Pancreas (tissue), 10 donors: ENCODE measurements at regions not wholly inside any gene's neighbourhood (a gene's known extent, or its start where the extent isn't known, plus 50 kb on each side); places are given as distances from the start of the nearest gene placed in this dataset.

Source experiments
- ATAC-seq, 4 donors: fragments of 200-7000 bp; cut with Tn5 transposase; one replicate each; pipeline versions ENCODE4 v1.8.0 to v1.9.1; 2020; ENCODE audit warnings: mild to moderate bottlenecking in 4 of 4, moderate library complexity in 4 of 4
- DNase-seq, 6 donors: peaks; one replicate each; pipeline ENCODE4 v3.0.0-alpha.2; 2020
- FAIRE-seq: peaks from 2 replicates; lab custom pipeline; 2012; peaks lifted over from hg19 to GRCh38; lab: Jason Lieb, UNC
- H3K27ac ChIP-seq, 4 donors: fragments of 200-600 bp; sonication (generic); 1 replicate in 3 of 4; 2 replicates in 1 of 4; pipeline versions ENCODE4 v1.5.0 to v1.8.0; 2020
- H3K27me3 ChIP-seq, 4 donors: fragments of 200-600 bp; one replicate each; pipeline ENCODE4 v1.8.0; 2021
- H3K36me3 ChIP-seq, 3 donors: fragments of 200-600 bp; sonication (generic) in 1 of 3; one replicate each; pipeline versions ENCODE4 v1.5.0 to v1.8.0; 2020 to 2021
- H3K4me1 ChIP-seq, 3 donors: fragments of 200-600 bp; one replicate each; pipeline ENCODE4 v1.8.0; 2021
- H3K4me3 ChIP-seq, 4 donors: fragments of 200-600 bp; sonication (generic) in 2 of 4; one replicate each; pipeline versions ENCODE4 v1.5.0 to v1.8.0; 2020 to 2021
- H3K9me3 ChIP-seq, 4 donors: fragments of 200-600 bp; one replicate each; pipeline ENCODE4 v1.8.0; 2021
- CTCF ChIP-seq, 4 donors: fragments of 200-600 bp; sonication (generic) in 3 of 4; IDR thresholded peaks; one replicate each; pipeline versions ENCODE4 v1.5.0 to v1.8.0; 2021; ENCODE audit warnings: antibody characterized with exemption in 4 of 4
- WGBS, 2 donors: extraction: QIAGEN DNeasy Blood & Tissue Kit; methylation state at CpG; one replicate each; pipeline ENCODE4 v1.1.7; 2013; 5-methylcytosine and 5-hydroxymethylcytosine counted together
- intact Hi-C, 3 donors: fragments of 100-400 bp; cut with DNase I; formaldehyde crosslinking; loops; one replicate each; pipeline versions ENCODE4 v1.11.1 to v1.14.2; 2022
- donor health status: healthy with polysubstance abuse.
- donor health status: DM: no; HTN: no; CAD: no; lungs with moderate emphysema.
- donor health status: DM: no; HTN: no; CAD: no.
- donor health status: control.
- donor health status: control.
- donor health status: Bipolar disorder and iron deficiency.
- donor health status: DM: yes; HTN: yes; CAD: no.
- donor health status: DM: no; HTN: no; CAD: no.
- donor health status: DM: no; HTN: no; CAD: no.
- donor health status: DM: yes; HTN: yes; CAD: no.

- no peaks in the 10 kb centered on the region for H3K9me3 ChIP-seq
- DNase-seq (no peak), ATAC-seq (no peak), FAIRE-seq (no peak)
- no peaks in the 10 kb centered on the region for H3K36me3 ChIP-seq
- H3K4me1 ChIP-seq, result no peaks in the 10 kb centered on the region
- H3K27me3 ChIP-seq, result no peaks in the 10 kb centered on the region
- no peak overlapping the region for H3K27ac ChIP-seq
- 16 to 17% methylated on average over 4 of the region's 4 CpGs for WGBS, 2 donors
- no peak overlapping the region for H3K4me3 ChIP-seq
- intact Hi-C loops, result no loop called here
- TF ChIP-seq CTCF (IDR thresholded peaks at IDR 0.05), result no peak
These were observed 130.3 kb upstream of the MTAP start for GRCh38 chr9:21672140-21672539.

GRCh38 chr9:21672761-21673160, 129.7 kb upstream of the MTAP start:
- no peaks in the 10 kb centered on the region for H3K9me3 ChIP-seq
- no peak for ATAC-seq
- H3K4me1 ChIP-seq, result no peaks in the 10 kb centered on the region
- FAIRE-seq, result no peak
- TF ChIP-seq CTCF (IDR thresholded peaks at IDR 0.05), result no peak
- H3K27me3 ChIP-seq, result no peaks in the 10 kb centered on the region
- H3K36me3 ChIP-seq, result no peaks in the 10 kb centered on the region
- DNase-seq, result no peak
- H3K27ac ChIP-seq, result no peak overlapping the region
- no peak overlapping the region for H3K4me3 ChIP-seq
- intact Hi-C loops, result no loop called here
- 60 to 76% methylated on average over 1 of the region's 1 CpG for WGBS, 2 donors

- no peak for DNase-seq
- Histone ChIP-seq H3K4me1 (no peaks in the 10 kb centered on the region), H3K36me3 (no peaks in the 10 kb centered on the region), H3K27me3 (peaks cover 0 to 9% (median 0%) of the 10 kb centered on the region in 4 donors), H3K9me3 (no peaks in the 10 kb centered on the region), H3K4me3 (no peak overlapping the region), H3K27ac (no peak overlapping the region)
- intact Hi-C loops, result no loop called here
- FAIRE-seq, result no peak
- TF ChIP-seq CTCF (IDR thresholded peaks at IDR 0.05), result no peak
- ATAC-seq, result no peak
- 40 to 43% methylated on average over 1 of the region's 1 CpG for WGBS, 2 donors
These were observed 127.5 kb upstream of the MTAP start for GRCh38 chr9:21674894-21675293.

- Histone ChIP-seq H3K27me3 (peaks cover 0 to 9% (median 0%) of the 10 kb centered on the region in 4 donors), H3K4me3 (no peak overlapping the region), H3K4me1 (no peaks in the 10 kb centered on the region), H3K9me3 (no peaks in the 10 kb centered on the region), H3K36me3 (no peaks in the 10 kb centered on the region), H3K27ac (no peak overlapping the region)
- intact Hi-C loops, result no loop called here
- DNase-seq (no peak), FAIRE-seq (no peak), ATAC-seq (no peak)
- WGBS, 2 donors, result 56 to 75% methylated on average over 1 of the region's 1 CpG
- no peak for TF ChIP-seq CTCF (IDR thresholded peaks at IDR 0.05)
These were observed 125.0 kb upstream of the MTAP start for GRCh38 chr9:21677387-21677786.

- H3K9me3 ChIP-seq, result no peaks in the 10 kb centered on the region
- 27 to 36% methylated on average over 3 of the region's 3 CpGs for WGBS, 2 donors
- no peaks in the 10 kb centered on the region for H3K4me1 ChIP-seq
- no peak for TF ChIP-seq CTCF (IDR thresholded peaks at IDR 0.05)
- intact Hi-C loops, result no loop called here
- FAIRE-seq (no peak), DNase-seq (no peak), ATAC-seq (no peak)
- H3K27me3 ChIP-seq, result peaks cover 0 to 9% (median 0%) of the 10 kb centered on the region in 4 donors
- no peaks in the 10 kb centered on the region for H3K36me3 ChIP-seq
- H3K4me3 ChIP-seq, result no peak overlapping the region
- H3K27ac ChIP-seq, result no peak overlapping the region
These were observed 124.6 kb upstream of the MTAP start for GRCh38 chr9:21677834-21678233.
